GM23248 (cell line): ENCODE measurements at regions not wholly inside any gene's neighbourhood (a gene's known extent, or its start where the extent isn't known, plus 50 kb on each side); places are given as distances from the start of the nearest gene placed in this dataset.

ENCODE experiments used
- DNase-seq: peaks from one replicate; pipeline ENCODE4 v3.0.0-alpha.2; 2015
- H2AFZ ChIP-seq: fragments of 200-600 bp; sonication (generic); 2 replicates; pipeline ENCODE4 v1.6.1; 2016; ENCODE audit warnings: antibody characterized with exemption
- H3F3A ChIP-seq: fragments of 200-600 bp; sonication (generic); 2 replicates; pipeline ENCODE4 v1.6.1; 2016; ENCODE audit warnings: mild to moderate bottlenecking, antibody characterized with exemption, mixed run types; ENCODE audit not compliant: insufficient read depth
- H3K27ac ChIP-seq: fragments of 200-600 bp; sonication (generic); 2 replicates; pipeline ENCODE4 v1.5.1; 2016; ENCODE audit warnings: mild to moderate bottlenecking
- H3K27me3 ChIP-seq: fragments of 200-600 bp; sonication (generic); replicated peaks from 2 replicates; pipeline ENCODE4 v1.6.1; 2016; ENCODE audit warnings: mild to moderate bottlenecking; ENCODE audit not compliant: insufficient read depth
- H3K36me3 ChIP-seq: fragments of 200-600 bp; sonication (generic); 2 replicates; pipeline ENCODE4 v1.6.1; 2016; ENCODE audit warnings: low read depth, mild to moderate bottlenecking
- H3K4me1 ChIP-seq: fragments of 200-600 bp; sonication (generic); 2 replicates; pipeline ENCODE4 v1.6.1; 2016; ENCODE audit warnings: mild to moderate bottlenecking; ENCODE audit not compliant: insufficient read depth
- H3K4me2 ChIP-seq: fragments of 200-600 bp; sonication (generic); one replicate; pipeline ENCODE4 v1.6.1; 2016; ENCODE audit warnings: mild to moderate bottlenecking; ENCODE audit not compliant: unreplicated experiment
- H3K4me3 ChIP-seq: fragments of 200-600 bp; sonication (generic); 2 replicates; pipeline ENCODE4 v1.5.1; 2016; ENCODE audit warnings: mild to moderate bottlenecking
- H3K79me2 ChIP-seq: fragments of 200-600 bp; sonication (generic); 2 replicates; pipeline ENCODE4 v1.6.1; 2016; ENCODE audit warnings: mild to moderate bottlenecking; ENCODE audit not compliant: insufficient read depth
- H3K9ac ChIP-seq: fragments of 200-600 bp; sonication (generic); 2 replicates; pipeline ENCODE4 v1.6.1; 2016; ENCODE audit warnings: mild to moderate bottlenecking
- H3K9me2 ChIP-seq: fragments of 200-600 bp; sonication (generic); 2 replicates; pipeline ENCODE4 v1.6.1; 2016; ENCODE audit warnings: mixed run types, mild to moderate bottlenecking, moderate library complexity; ENCODE audit not compliant: insufficient read depth
- H3K9me3 ChIP-seq: fragments of 200-600 bp; sonication (generic); one replicate; pipeline ENCODE4 v1.6.1; 2017; ENCODE audit warnings: low read depth
- H4K20me1 ChIP-seq: fragments of 200-600 bp; sonication (generic); 2 replicates; pipeline ENCODE4 v1.6.0; 2016; ENCODE audit not compliant: insufficient read depth
- EZH2 ChIP-seq: fragments of 200-600 bp; sonication (generic); IDR thresholded peaks from 2 replicates; pipeline ENCODE4 v1.6.1; 2018; ENCODE audit warnings: antibody characterized with exemption, mild to moderate bottlenecking; ENCODE audit not compliant: insufficient read depth, poor library complexity, severe bottlenecking
- EZH2phosphoT487 ChIP-seq: fragments of 200-600 bp; sonication (generic); IDR thresholded peaks from 2 replicates; pipeline ENCODE4 v1.6.1; 2018; ENCODE audit warnings: antibody characterized with exemption, moderate library complexity, mild to moderate bottlenecking, low read depth; ENCODE audit not compliant: insufficient read depth
- WGBS, 2 experiments: methylation state at CpG; one replicate each; pipeline ENCODE4 v1.1.6; 2015 to 2017; ENCODE audit warnings: low lambda C conversion rate in 2 of 2, low coverage in 1 of 2; ENCODE audit errors: missing lambda C conversion rate in 2 of 2; 5-methylcytosine and 5-hydroxymethylcytosine counted together
- in situ Hi-C: fragments of 300-500 bp; cut with MboI; formaldehyde crosslinking; loops from 2 replicates; pipeline ENCODE4 v1.15.0; 2020

GRCh38 chr5:92023555-92023954 is 640.4 kb upstream of the ARRDC3 start:
- H3F3A ChIP-seq: no peaks in the 10 kb centered on the region
- WGBS, 2 experiments: 61 to 67% methylated on average over 5 of the region's 5 CpGs
- no peaks in the 10 kb centered on the region for H3K9me3 ChIP-seq
- H3K4me1 ChIP-seq: peaks cover 13% of the 10 kb centered on the region
- no peak for DNase-seq
- H3K79me2 ChIP-seq: no peaks in the 10 kb centered on the region
- H3K9ac ChIP-seq: no peak overlapping the region
- no peaks in the 10 kb centered on the region for H4K20me1 ChIP-seq
- no peak overlapping the region for H3K27ac ChIP-seq
- H3K36me3 ChIP-seq: no peaks in the 10 kb centered on the region
- H3K4me2 ChIP-seq: no peak overlapping the region
- TF ChIP-seq EZH2 (no peak), EZH2phosphoT487 (no peak)
- no peak overlapping the region for H3K4me3 ChIP-seq
- peaks cover 15% of the 10 kb centered on the region; the same call in 1 of the 2 replicates for H3K27me3 ChIP-seq
- H3K9me2 ChIP-seq: no peaks in the 10 kb centered on the region
- in situ Hi-C loops: no loop called here
- no peak overlapping the region for H2AFZ ChIP-seq

- H3K4me3 ChIP-seq: no peak overlapping the region
- H3K9me2 ChIP-seq: no peaks in the 10 kb centered on the region
- H2AFZ ChIP-seq: no peak overlapping the region
- no peaks in the 10 kb centered on the region for H3K9me3 ChIP-seq
- no peak for DNase-seq
- no peak overlapping the region for H3K9ac ChIP-seq
- H3F3A ChIP-seq: no peaks in the 10 kb centered on the region
- 68 to 72% methylated on average over 1 of the region's 1 CpG for WGBS, 2 experiments
- H3K79me2 ChIP-seq: no peaks in the 10 kb centered on the region
- no peaks in the 10 kb centered on the region for H4K20me1 ChIP-seq
- H3K27me3 ChIP-seq: peaks cover 15% of the 10 kb centered on the region; the same call in 1 of the 2 replicates
- in situ Hi-C loops: no loop called here
- peaks cover 17% of the 10 kb centered on the region for H3K4me1 ChIP-seq
- no peak overlapping the region for H3K27ac ChIP-seq
- TF ChIP-seq EZH2phosphoT487 (no peak), EZH2 (no peak)
- H3K36me3 ChIP-seq: no peaks in the 10 kb centered on the region
- no peak overlapping the region for H3K4me2 ChIP-seq
These were observed 640.0 kb upstream of the ARRDC3 start for GRCh38 chr5:92023141-92023471.

GRCh38 chr5:92022415-92023140 is 639.5 kb upstream of the ARRDC3 start:
- Histone ChIP-seq H3K9me2 (no peaks in the 10 kb centered on the region), H3F3A (no peaks in the 10 kb centered on the region), H3K27ac (no peak overlapping the region), H3K4me2 (no peak overlapping the region), H3K9me3 (no peaks in the 10 kb centered on the region), H3K36me3 (no peaks in the 10 kb centered on the region), H3K79me2 (no peaks in the 10 kb centered on the region), H2AFZ (no peak overlapping the region), H3K4me1 (peaks cover 23% of the 10 kb centered on the region), H3K4me3 (no peak overlapping the region), H4K20me1 (no peaks in the 10 kb centered on the region), H3K27me3 (peaks cover 15% of the 10 kb centered on the region; the same call in 1 of the 2 replicates), H3K9ac (no peak overlapping the region)
- TF ChIP-seq EZH2phosphoT487 (no peak), EZH2 (no peak)
- no peak for DNase-seq
- WGBS, 2 experiments: 82 to 89% methylated on average over 3 of the region's 3 CpGs
- in situ Hi-C loops: no loop called here

GRCh38 chr5:92019376-92019990 is 636.4 kb upstream of the ARRDC3 start:
- Histone ChIP-seq H3K9ac (no peak overlapping the region), H4K20me1 (no peaks in the 10 kb centered on the region), H3K27me3 (peaks cover 9% of the 10 kb centered on the region; the same call in 1 of the 2 replicates), H3F3A (no peaks in the 10 kb centered on the region), H3K9me2 (no peaks in the 10 kb centered on the region), H3K79me2 (no peaks in the 10 kb centered on the region), H3K36me3 (no peaks in the 10 kb centered on the region), H3K4me3 (no peak overlapping the region), H3K27ac (no peak overlapping the region), H3K9me3 (no peaks in the 10 kb centered on the region), H3K4me1 (peaks cover 34% of the 10 kb centered on the region), H2AFZ (no peak overlapping the region), H3K4me2 (peak overlapping the region; percentile 13)
- in situ Hi-C loops: no loop called here
- TF ChIP-seq EZH2phosphoT487 (no peak), EZH2 (no peak)
- peak; percentile 33 for DNase-seq
- 77 to 83% methylated on average over 2 of the region's 2 CpGs for WGBS, 2 experiments
